HG03565 (cell line): ENCODE measurements at regions not wholly inside any gene's neighbourhood (a gene's known extent, or its start where the extent isn't known, plus 50 kb on each side); places are given as distances from the start of the nearest gene placed in this dataset.

Experiments
- ATAC-seq: cut with Tn5 transposase; IDR thresholded peaks from one replicate; pipeline ENCODE4 v1.9.1; 2021; ENCODE audit warnings: mild to moderate bottlenecking, moderate library complexity; ENCODE audit not compliant: unreplicated experiment

DNA sequence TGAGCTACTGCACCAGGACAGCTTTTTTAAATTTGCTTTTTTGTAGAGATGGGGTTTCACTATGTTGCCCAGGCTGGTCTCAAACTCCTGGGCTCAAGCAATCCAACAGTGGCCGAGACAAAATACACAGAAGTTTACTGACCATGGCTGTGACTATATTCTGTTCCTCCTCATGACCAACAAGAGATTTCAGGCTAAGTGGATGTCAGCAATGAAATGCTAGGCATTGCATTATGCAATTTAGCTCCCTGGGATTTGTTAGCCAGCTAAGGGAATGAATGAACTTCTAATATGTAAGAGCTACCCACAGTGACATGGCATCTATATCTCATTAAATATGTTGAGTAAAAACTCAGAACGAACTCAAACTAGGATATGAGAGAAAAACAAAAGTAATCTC, 81.9 kb upstream of the MBOAT2 start:
- no peak for ATAC-seq

DNA sequence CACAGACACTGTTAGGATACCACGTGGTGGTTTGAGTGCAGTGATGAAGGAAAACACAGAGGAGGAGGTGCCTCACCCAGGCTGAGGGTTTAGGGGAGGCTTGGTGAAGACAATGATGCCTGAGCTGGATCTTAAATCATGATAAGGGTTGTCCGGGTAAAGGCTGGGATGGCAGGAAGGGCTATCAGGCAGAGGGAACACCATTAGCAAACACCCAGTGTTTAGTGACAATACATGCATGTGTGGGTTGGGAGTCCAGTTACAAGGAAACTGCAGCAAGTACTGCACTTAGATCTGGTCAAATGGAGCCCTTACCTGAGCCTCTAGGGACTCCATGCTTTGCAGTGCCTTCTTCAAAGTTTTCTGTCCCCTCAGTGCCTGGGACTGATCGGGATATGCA, 79.8 kb upstream of the MBOAT2 start:
- ATAC-seq: no peak

DNA sequence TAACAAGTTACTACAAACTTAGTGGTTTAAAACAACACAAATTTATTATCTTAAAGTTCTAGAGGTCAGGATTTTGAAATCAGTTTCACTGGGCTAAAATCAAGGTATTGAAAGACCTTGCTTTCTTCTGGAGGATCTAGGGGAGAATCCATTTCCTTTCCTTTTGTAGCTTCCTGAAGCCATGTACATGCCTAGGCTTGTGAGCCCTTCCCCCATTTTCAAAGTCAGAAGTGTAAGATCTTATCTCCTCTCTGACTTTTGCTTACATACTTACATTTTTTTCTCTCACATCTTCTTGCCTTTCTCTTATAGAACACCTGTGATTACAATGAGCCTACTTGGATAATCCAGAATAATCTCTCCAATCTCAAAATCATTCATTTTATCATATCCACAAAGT, 78.7 kb upstream of the MBOAT2 start:
- ATAC-seq: no peak

DNA sequence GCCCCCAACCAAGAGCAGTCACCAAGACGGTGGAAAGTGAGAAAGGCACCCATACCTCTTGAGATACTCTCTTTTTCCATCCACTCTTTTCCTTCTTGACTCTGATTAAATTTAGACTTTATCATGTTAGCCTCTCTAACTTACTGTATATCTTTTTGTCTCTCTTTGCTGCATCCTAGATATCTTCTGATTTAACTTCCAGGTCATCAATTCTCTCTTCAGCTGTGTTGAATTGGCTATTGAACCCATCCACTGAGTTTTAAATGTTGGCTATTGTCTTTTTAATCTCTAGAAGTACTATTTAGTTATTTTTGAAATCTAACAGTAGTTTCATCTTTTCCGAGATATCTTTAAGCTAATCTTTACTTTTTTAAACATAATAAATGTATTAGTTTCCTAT, 78.3 kb upstream of the MBOAT2 start:
- ATAC-seq: no peak

DNA sequence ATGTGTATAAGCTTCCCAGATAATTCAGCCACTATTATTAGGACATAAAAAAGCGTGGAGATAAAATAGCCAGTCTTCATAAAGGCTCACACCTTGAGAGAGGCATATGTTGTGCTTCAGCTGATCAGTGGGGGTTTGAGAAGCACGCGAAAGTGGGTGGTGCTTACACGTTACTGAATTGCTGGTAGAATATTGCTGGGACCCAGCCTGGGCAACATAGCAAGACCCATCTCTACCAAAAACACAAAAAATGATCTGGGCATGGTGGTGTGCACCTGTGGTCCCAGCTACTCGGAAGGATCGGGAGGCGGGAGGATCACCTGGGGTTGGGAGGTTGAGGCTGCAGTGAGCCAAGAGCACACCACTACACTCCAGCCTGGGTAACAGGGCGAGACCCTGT, 74.9 kb upstream of the MBOAT2 start:
- no peak for ATAC-seq

DNA sequence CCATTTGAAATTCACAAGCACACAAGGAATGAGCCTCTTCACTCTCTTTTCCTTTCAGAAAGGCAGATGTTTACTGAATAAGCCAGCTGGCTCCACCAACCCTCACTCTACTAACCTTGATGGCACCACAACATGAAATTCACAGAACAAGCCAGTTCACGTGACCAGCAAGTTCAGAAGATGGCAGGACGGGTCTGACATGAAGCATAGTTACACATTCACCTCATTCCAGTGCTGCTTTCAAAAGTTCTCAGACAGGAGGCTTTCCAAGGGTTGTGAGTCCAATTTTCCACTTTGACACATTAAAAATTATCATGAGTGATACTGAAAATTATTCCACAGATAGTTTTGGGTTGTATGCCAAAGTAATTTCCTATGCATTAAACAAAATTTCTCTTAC, 74.2 kb upstream of the MBOAT2 start:
- no peak for ATAC-seq

DNA sequence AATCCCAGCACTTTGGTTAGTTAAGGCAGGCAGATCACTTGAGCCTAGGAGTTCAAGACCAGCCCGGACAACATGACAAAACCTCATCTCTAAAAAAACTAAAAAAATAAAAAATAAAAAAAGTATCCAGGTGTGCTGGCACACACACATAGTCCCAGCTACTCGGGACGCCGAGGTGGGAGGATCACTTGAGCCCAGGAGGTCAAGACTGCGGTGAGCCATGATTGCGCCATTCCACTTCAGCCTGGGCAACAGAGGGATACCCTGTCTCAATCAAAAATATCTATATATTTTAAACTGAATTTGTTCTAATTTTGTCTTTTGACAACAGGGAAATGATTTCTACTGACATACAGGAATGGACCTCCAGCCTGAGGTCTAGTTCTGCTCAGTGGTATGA, 73.3 kb upstream of the MBOAT2 start:
- no peak for ATAC-seq

DNA sequence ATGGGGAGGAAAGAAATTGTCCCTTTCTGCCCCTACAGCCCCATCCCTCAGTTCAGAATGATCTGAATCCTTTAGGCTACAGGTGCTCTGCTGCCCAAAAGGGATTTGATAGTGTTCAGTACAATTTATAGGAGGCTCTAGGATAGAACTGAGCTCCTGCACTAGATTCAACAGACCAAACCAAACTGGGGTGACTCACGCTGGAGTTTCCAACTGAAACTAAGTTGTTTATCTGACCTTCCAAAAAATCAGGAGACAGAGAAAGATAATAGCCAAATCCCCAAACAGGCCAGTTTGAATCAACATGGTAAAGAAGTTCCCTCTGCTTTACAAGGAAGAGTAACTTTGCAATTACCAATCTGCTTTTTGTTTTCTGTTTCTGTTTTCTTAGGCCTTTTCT, 72.7 kb upstream of the MBOAT2 start:
- ATAC-seq: no peak

DNA sequence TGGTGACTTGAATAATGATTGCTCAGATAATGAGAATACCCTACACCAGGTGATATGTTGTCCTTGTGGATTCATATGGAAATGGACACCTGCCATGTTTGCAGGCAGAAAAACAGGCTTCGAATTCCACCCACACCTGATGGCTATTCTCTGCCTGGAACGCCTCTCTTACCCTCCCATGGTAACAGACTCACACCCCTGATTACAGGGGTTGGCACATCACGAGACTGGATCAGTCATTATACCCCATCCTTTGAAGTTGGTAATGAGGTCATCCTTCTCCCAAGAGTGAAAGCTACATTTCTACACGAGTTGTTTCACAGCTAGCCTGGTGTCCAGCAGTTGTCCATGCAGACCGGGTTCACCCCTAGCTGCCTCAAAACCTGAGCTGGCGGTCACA, 71.4 kb upstream of the MBOAT2 start:
- ATAC-seq: no peak

DNA sequence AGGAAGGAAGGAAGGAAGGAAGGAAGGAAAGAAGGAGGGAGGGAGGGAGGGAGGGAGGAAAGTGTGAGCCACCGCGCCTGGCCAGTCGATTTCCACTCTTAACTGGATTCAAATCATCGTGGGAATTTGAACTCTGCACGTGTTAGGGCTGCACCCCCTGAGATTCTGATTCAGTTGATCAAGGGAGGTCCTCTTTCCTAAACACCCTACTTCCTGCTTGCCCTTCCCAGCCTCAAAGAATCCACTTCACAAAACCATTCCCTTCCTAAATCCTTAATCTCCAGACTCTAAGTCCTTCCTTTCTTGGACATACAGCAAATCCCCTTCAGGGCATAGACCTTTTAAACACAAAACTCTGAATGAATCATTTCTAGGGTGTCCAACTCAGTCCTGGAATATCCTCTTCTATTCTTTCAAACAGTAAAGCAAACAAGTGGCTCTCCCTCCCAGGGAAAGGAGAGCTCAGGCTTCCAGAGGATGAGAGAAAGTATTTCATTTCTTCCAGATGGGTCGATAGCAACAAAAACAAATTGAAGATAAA, 68.2 kb upstream of the MBOAT2 start:
- no peak for ATAC-seq

DNA sequence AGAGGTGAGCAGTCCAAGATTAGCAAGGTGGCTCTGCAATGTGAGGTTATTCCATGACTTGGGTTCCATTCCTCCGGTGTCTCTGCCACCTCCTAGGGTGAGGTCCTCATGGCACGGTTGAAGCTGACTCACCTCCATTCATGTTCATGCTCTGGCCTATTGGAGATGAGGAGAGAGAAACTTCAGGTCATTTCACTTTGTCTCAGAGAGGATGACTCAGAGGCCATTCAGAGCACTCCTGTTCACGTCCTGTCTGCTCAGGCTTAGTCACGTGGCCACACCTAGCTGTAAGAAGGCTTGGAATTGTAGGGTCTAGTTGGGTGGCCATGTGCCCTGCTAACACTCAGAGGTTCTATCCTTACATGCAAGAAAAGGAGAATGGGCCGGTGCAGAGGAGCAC, 67.5 kb upstream of the MBOAT2 start:
- no peak for ATAC-seq

DNA sequence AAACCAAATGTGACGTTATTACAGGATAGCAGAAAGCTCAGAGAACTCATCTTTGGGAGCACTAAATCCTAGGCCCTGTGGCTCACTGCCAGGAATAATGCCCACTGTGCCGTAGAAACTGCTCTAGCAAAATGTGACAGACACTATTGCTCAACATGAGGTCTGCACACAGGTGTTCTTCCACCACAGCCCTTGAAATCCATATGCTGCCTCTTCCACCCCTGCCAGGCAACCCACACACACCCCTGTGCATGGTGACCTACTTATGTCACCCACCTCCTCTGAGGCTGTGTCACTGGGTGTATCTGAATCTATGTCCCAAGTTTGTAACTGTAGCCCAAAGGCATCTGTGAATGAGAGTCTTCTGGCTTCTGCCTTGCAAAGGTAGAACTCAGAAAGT, 66.1 kb upstream of the MBOAT2 start:
- no peak for ATAC-seq

DNA sequence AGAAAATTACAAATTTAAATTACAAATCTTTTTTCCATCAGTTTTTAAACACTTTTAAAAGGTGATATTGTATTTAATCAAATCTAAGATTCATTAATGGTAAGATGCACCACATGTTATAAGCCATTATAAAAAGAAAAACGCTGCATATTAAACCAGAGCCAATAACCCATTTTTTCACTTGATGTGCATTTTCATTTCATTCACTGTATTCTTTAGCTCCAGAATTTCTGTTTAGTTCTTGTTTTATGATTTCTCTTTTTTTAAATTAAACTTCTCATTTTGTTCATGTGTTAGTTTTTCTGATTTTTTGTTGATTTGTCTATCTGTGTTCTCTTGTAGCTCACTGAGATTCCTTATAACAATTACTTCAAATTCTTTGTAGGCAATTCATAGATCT, 62.4 kb upstream of the MBOAT2 start:
- no peak for ATAC-seq

DNA sequence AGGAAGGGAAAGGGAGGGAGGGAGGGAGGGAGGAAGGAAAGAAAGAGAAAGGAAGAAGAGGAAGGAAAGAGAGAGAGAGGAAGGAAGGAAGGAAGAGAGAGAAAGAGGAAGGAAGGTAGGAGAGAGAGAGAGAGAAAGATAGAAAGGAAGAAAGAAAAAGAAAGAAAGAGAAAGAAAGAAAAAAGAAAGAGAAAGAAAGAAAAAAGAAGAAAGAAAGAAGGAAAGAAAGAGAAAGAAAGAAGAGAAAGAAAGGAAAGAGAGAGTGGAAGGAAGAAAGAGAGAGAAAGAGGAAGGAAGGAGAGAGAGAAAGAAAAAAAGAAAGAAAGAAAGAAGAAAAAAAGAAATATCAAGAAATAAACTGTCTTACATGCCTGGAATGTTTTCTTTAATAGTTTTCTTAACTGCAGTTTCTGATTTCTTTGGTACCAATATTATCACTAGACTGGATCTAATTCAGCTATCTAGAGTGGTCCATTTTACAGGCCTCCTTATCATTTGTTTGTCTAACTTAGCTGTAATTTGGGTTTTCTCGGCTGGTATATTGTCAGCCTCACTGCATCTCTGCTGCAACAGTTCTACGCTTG, 59.6 kb upstream of the MBOAT2 start:
- ATAC-seq: no peak

DNA sequence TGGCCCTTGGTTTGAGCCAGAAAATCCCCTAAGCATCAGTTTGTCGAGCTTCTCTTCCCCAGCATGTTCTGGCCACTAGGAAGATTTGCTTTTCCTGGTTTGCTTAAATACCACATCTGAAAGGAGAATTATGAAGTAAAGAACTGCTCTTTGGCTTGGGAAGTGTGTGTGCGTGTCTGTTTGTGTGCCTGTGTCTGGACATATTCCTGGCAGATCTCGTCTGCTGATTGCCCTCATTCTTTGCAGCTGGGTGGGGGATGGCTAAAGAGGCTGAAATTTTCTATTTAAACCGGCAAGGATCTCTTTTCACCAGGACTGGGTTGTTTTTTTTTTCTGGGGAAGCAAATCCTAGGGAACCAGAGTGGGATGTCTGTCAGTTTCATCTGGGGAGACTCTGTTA, 57.3 kb upstream of the MBOAT2 start:
- ATAC-seq: no peak

DNA sequence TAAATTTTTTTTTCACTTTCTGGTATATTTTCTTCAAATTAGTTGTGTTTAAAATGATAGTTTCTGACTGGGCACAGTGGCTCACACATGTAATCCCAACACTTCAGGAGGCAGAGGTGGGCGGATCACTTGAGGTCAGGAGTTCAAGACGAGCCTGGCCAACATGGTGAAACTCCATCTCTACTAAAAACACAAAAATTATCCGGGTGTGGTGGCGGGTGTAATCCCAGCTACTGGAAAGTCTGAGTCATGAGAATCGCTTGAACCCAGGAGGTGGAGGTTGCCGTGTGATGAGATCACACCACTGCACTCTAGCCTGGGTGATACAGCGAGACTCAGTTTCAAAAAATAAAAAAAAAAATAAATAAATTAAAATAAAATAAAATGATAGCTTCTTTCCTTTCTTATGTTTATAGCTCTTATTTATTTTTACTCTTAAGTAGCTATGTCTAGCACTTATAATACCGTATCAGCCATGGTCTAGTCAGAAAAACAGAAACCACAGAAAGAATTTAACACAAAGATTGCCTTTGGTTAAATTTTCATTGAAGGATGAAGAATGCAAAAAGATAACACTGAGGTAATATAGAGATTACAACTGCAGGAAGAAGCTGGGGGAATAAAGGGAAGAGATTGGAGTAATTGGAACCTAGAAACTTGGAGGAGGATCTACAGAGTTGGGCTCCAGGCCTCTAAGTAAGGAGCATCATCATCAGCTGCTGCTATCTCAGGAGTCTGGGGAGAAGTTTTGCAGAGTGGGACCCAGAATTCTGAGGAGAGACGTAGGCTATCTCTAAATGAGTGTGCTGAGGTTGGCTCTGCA, 54.7 kb upstream of the MBOAT2 start:
- ATAC-seq: no peak

DNA sequence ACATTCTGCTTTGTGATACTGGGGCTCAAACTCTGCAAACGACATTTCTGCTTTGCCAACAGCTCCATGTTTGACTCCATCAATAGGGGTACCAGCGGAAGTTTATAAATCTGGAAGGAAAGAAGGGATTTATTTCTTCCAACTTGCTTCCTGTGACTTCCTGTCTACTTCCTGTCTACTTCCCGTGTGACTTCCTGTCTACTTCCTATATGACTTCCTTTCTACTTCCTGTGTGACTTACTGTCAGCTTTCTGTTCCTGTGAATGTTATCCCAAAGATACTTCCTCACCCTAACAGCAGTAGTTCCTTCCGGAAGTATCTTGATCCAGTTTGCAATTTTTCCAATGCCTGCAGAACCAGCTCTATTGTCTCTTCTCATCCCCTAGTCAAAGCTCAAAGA, 52.0 kb upstream of the MBOAT2 start:
- ATAC-seq: no peak

DNA sequence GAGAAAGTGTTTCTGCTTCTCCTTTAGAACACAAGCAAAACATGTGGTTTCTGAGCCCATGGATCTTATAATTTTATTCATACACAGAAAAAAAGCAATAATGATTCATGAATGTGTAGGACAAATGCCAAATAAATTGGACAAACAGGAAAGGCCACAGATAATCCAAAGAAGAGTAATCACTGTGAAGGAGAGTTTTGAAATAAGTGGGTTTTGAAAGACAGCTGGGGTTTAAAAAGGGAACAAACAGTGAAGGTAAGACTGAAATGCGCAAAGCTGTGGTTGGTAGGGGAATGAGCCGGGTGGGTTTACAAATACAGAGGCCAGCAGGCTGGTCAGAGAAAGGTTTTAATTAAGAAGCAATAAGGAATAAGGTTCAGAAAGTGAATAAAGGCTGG, 50.0 kb upstream of the MBOAT2 start:
- ATAC-seq: no peak
